ENCODE measurements at regions not wholly inside any gene's neighbourhood (a gene's known extent, or its start where the extent isn't known, plus 50 kb on each side); places are given as distances from the start of the nearest gene placed in this dataset.

GRCh38 chr2:175234153-175234552 lies 52.6 kb upstream of the ATP5MC3 start:
- TF ChIP-seq CTCF (IDR thresholded peaks at IDR 0.05), result no peak
- no peak for DNase-seq
- intact Hi-C loops (cut with DNase I; ENCODE audit: low total_unique reads), result no loop called here

GRCh38 chr2:175233135-175233719 lies 51.7 kb upstream of the ATP5MC3 start:
- intact Hi-C loops (cut with DNase I; ENCODE audit: low total_unique reads), result no loop called here
- peaks cover 0 to 6% of the 10 kb centered on the region in 2 donors for H3K27me3 ChIP-seq
- H3K9me3 ChIP-seq, result no peaks in the 10 kb centered on the region
- H3K27ac ChIP-seq, result no peak overlapping the region
- DNase-seq, result no peak
- no peaks in the 10 kb centered on the region for H3K4me1 ChIP-seq
- H3K36me3 ChIP-seq, result no peaks in the 10 kb centered on the region
- no peak overlapping the region for H3K4me3 ChIP-seq
- TF ChIP-seq CTCF (IDR thresholded peaks at IDR 0.05), result no peak

More at GRCh38 chr2:175234153-175234552, 52.6 kb upstream of the ATP5MC3 start:
- no peaks in the 10 kb centered on the region for H3K9me3 ChIP-seq
- H3K27me3 ChIP-seq, result peaks cover 0 to 9% of the 10 kb centered on the region in 2 donors
- H3K4me1 ChIP-seq, result no peaks in the 10 kb centered on the region
- H3K36me3 ChIP-seq, result no peaks in the 10 kb centered on the region
- no peak overlapping the region for H3K27ac ChIP-seq
- no peak overlapping the region for H3K4me3 ChIP-seq

All from tibial artery (tissue), 4 donors.